Stimulated activated CD8-positive, alpha-beta memory T cell treated with anti-CD3 and anti-CD28 coated beads, Interleukin-7, amount 100 ng/mL, for 24 hours (primary cell): ENCODE measurements at regions not wholly inside any gene's neighbourhood (a gene's known extent, or its start where the extent isn't known, plus 50 kb on each side); places are given as distances from the start of the nearest gene placed in this dataset.
"Not testable (repeated sequence)": the region's sequence is repeated elsewhere in the genome, so short reads cannot be mapped to it uniquely, and the experiment has no call there.

Experiments
- DNase-seq: peaks from one replicate; pipeline ENCODE4 v3.0.0-alpha.2; 2020; ENCODE audit warnings: low read depth

DNA sequence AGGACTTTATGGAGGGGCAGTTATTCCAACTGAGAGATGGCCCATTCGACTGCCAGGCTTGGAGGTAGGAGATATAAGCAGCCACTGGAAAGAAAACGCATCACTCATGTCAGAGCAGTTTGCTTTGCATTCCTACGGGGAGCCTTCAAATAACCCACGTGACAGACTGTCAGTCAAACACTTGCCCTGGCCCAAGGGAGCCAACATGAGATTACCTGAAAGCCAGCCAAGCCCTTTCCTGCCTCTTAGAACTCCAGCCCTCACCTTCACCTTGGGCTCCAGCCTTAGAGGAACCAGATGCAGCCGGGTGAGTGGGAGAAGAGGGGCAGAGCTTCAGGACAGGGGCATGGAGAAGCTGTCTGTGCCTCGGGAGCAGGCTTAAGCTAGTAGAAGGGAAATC lies 95.3 kb upstream of the CXCL13 start:
- no peak for DNase-seq

DNA sequence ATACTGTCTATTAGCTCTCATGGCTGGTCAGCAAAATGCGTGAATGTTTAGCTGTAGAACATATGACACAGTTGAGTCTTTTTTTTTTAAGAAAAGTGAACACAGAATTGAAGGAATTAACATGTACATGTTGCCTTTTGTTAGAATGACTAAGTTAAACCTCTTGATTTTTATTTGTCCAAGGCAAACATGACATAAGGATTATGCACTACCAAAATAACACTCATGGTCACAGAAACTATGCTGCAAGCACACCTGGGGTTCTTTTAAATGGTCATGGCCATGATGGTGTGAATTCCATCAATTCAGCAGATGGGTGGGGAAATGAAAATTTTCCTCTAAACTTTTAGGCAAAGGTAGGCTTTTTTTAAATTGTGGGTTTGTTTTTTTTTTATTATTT lies 80.1 kb upstream of the CXCL13 start:
- DNase-seq = no peak

DNA sequence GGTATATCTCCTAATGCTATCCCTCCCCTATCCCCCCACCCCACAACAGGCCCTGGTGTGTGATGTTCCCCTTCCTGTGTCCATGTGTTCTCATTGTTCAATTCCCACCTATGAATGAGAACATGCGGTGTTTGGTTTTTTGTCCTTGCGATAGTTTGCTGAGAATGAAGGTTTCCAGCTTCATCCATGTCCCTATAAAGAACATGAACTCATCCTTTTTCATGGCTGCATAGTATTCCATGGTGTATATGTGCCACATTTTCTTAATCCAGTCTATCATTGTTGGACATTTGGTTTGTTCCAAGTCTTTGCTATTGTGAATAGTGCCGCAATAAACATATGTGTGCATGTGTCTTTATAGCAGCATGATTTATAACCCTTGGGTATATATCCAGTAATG lies 77.7 kb upstream of the CXCL13 start:
- not testable (repeated sequence) for DNase-seq

DNA sequence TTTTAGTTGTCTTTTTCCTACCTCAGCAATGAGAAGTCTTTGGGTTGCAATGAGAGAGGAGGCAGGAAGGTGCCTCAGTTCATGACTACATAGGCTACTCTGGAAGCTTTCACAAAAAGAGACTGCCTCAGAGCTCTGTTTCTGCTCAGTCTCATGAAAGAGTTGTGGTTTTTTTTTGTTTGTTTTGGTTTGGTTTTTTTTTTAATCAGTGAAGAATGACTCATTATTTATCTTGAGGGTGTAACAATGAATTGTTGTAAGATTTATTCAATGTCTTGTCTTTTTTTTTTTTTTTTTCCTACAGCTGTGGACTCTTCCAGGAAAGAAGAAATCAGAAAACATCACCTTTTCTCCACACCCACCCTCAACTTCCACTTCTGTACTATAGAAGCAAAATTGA lies 67.5 kb upstream of the CXCL13 start:
- DNase-seq = no peak

DNA sequence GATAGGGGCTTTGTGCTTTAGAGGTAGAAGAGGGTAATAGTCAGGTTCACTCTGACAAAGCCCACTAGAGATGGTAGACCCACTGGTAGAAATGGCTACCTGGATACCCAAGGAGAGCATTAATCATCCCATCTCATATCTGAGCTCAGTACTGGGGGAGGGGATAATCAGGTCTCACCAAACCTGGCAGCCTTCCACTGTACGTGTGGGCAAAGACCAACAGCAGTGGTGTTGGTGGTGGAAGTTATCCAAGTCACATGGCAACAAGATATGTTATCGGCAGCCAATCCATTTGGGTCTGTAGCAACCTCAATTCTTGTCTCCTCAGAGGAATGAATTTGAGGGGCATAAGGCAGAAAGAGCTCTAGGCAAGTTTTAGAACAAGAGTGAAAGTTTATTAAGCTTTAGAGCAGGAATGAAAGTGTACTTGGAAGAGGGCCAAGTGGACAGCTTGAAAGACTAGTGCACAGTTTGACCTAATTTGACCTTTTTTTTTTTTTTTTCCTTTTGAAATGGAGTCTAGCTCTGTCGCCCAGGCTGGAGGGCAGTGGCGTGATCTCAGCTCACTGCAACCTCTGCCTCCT lies 67.0 kb upstream of the CXCL13 start:
- no peak for DNase-seq
